M059J (cell line): ENCODE measurements at regions not wholly inside any gene's neighbourhood (a gene's known extent, or its start where the extent isn't known, plus 50 kb on each side); places are given as distances from the start of the nearest gene placed in this dataset.
A peak's percentile ranks its signal among the peaks of the same experiment; 100 is the strongest.

Source experiments
- DNase-seq: peaks from one replicate; pipeline ENCODE4 v3.0.0-alpha.2; 2012; ENCODE audit warnings: low read depth

DNA sequence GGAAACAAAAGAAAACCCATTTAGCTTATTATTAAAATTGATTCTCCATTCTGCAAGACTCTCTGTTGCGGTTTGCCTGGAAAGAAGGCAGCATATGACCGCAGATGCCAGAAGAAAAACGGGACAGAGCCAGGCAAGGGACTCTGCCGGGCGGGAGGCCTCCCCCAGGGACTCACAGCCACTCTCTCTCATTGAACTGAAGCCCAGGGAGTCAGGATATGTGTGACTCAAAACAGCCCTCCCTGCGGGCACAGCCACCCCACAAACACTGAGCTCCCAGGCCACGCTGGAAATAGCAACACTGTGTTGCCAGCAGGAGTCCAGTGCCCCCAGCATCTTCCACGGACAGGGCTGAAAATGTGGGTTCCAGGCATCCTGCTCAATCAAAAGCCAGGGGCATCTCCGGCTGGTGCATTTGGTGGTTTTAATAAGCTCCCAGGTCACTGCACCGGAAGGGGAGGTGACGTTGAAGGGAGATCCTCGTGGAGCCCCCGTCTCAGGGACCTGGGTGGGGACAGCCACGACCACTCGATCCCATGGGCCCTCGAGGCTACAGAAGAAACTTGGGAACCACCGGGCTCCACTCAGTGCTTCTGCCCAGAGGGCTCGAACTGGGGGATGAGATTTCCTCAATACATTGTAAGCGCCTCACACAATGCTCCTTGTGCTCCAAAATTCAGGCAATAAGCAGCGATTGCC lies 624.5 kb downstream of the TBC1D22A start:
- DNase-seq = peak; percentile 53

DNA sequence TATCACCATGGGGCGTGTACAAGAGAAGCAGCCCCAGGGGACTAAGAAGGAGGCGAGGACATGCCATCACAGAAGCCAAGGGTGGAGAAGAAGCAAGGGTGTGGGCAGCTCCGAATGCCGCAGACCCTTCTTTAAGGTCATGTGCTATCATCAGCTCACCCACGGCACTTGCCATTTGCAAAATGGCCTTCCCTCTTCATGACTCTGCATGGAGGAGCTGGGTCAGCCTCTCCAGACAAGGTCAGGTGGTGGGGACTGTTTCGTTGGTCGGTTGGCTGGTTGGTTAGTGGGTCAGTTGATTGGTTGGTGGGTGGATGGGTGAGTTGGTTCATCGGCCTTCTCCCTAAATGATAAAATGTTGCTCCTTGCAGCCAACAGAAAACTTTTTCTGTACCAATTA lies 622.5 kb downstream of the TBC1D22A start:
- no peak for DNase-seq

DNA sequence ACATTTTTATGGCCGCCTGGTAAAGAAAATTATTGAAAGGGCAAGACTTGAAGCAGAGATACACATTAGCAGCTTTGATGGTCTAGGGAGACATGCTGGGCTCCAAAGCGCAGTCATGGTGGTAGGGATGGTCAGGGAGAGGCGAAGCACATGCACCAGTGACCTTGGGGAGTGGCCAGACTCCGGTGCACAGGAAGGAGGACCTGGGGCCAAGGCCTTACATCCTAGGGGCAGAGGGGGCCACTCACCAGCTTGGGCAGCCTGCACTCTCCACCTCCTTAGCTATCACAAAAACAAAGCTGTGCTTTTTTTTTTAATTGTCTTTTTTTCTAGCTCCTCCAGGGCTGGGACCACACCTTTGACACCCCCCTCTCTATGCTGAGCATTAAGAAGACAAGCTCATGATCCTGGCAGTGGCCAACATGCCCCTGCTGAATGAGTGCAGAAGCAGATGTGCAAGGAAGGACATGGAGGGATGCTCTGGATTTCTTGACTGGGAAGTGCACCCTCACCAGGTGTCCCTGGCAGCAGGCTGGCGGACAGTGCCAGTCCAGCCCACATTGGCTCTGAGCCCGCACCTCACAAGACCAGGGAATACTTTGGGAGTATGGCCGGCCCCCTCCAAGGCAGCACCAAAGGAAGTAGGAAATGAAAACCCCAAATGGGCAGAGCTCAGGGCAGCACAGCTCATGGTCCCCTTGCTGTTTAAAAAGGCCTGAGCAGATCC lies 619.9 kb downstream of the TBC1D22A start:
- no peak for DNase-seq

DNA sequence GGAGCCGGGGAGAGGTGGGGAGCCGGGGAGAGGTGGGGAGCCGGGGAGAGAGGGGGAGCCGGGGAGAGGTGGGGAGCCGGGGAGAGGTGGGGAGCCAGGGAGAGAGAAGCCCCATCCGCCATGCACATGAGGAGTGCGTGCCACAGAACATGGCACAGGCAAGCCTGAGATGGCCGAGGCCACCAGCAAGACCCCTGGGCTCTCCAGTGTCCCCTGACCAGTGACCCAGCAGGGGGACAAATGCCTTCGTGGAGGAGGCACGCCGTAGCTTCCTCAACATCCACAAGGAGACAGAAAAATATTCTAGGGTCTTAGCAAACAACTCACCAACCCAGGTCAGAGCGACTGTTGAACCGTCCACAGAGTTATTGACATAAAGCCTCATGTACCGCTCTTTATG lies 618.8 kb downstream of the TBC1D22A start:
- no peak for DNase-seq

GRCh38 chr22:47380692-47381091 lies 618.2 kb downstream of the TBC1D22A start:
- no peak for DNase-seq

DNA sequence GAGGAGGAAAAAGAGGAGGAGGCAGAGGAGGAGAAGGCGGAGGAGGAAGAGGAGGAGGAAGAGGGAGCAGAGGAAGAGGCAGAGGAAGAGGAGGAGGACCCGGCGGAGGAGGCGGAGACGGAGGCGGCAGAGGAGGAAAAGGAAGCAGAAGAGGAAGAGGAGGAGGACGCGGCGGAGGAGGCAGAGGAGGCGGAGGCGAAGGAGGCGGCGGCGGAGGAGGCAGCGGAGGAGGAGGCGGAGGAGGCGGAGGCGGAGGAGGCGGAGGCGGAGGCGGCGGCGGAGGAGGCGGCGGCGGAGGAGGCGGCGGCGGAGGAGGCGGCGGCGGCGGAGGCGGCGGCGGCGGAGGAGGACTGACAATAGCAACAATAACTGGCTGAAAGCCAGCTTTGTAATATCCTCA lies 616.6 kb downstream of the TBC1D22A start:
- DNase-seq = no peak

GRCh38 chr22:47377926-47378560 lies 615.6 kb downstream of the TBC1D22A start:
- DNase-seq = no peak

DNA sequence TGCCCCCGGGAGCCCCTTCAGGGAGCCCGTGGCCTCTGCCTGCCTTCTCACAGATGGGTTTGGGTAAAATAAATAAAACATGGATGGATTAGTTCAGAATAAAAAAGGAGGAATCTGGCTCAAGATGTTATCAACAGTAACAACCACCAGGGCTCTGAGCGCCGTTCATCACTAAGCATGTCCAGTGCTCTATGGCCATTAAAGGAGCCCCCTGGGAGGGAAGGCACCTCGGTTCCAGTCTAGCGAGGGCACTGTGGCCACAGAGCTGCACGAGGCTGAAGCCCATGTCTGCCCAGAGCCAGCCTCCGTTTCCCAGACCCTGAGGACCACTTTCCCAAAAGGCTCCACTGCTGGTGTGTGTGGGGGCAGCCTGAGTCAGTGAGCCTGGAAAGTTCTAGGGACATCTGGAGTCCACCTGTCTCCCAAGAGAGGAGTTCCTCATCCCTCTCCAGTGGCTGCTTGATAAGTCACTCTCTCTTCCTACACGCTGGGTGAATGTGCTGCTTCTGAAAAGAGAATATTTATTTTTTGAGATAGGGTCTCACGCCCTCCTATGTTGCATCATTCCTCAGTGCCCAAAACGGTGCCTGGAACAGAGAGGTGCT lies 614.6 kb downstream of the TBC1D22A start:
- DNase-seq = no peak

- DNase-seq = no peak
These were observed 613.9 kb downstream of the TBC1D22A start for GRCh38 chr22:47376322-47376700.

DNA sequence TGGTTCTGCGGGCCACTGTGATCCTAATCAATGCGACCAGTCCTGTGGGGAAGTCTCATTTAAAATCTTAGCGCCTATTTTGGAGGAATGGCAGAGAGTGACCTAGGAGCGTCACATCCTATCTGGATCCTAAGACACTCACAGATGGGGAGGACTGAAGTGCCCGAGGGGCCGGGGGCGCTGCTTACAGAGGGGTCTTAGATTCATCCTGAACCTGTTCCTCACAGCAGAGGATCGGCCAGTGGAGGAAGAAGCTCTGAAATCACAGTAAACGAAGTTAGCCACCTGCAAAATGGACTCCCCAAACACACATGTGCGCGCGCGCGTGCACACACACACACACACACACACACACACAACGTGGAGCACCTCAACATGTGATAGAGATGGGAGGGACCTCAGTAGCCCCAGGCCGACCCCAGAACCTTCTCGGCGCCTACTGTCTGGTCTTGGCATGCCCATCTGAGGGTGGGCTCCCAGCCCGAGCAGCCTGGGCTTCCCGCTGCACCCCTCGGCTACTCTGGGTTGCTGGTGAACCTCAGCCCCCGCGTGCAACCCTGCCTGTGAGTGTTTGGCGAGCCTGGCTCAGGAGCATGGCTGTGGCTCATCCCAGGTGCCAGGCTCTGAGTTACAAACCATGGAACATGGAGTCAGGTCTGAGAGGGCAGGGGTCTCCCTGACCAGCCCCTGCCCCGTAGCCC lies 613.3 kb downstream of the TBC1D22A start:
- DNase-seq = no peak

DNA sequence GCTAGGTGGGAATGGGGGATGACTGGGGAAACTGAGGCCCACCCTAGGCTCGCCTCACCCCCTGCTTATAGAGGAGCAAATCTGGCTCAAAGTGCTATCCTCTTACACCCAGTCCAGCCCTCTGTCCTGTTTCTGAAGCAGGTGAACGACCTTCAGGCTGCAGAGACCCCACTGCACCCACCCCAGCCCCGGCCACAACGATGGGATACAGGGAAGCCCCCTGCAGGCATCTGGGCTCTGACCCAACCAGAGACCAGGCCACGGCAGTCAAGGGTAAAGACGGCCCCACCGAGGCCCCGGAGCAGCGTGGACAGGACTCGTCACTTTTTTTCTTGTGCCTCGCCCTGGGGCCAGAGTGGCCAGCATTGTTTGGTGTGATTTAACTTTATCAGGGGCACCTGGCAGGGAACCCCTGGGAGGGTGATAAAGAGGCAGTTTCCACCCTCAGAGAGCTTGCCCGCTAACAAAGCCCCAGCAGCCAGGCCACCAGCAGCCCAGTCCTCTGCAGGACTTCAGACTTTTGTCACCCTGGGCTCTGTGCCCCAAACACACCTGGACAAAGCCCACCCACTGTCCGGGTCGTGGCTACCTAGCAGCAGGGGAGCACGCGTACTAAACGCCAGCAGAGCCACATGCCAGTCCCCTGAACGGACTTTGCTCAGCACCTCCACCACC lies 612.6 kb downstream of the TBC1D22A start:
- no peak for DNase-seq

DNA sequence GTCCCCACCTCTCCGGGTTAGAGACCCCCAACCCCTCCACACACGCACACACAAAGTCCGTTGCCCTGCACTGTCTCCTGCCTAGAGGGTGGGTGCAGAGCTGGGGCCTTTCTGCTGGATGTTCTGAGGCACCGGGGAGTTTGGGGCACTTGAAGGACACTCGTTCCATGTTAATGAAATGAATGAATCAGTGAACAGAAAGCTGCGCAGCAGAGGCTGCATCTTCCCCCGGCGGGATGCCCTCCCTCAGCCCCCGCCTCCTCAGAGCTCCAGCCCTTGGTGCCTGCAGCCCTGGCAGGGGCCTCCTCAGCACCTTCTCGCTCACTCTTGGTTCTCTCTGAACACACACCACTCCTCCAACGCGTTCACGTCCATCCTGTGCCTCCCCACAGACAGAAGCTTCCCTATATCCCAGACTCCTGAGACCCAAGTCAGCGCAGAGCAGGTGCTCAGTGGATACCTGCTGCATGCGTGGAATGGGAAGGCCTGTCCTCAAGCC lies 611.9 kb downstream of the TBC1D22A start:
- DNase-seq = no peak

GRCh38 chr22:47373648-47374272 lies 611.3 kb downstream of the TBC1D22A start:
- no peak for DNase-seq

DNA sequence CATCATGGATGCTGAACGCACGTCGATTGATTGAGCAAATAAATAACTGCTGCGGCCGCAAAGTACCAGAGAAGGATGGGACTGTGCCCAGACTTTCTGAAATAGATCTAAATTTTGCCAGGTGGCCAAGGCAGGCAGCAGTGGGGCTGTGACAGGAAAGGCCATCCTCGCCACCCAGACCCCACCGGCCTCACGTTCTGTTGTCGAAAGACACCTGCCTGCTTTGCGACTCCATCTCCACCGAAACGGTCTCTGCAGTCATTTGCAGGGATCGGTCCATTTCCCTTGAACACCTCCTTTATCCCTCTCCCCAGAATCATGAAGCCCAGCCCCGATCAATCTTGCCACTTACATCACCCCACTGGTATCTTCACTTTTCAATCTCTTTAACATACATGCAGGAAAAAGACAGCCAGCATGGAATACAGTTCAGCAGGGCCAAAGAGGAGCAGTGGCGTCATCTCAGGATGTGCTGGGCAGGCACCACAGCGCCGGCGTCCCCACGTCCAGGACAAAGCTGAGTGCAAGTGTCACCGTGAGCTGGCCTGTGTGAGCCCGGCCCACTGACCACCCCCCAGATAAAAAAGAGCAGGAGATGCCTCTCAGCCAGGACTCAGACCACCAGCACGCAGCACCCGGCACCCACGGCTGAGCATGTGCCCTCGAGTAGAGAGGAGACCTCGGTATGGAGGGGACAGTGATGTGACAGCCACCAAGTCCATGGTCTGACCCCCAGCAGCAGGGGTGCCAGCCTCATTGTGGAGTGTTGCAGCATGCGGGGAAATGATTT lies 610.3 kb downstream of the TBC1D22A start:
- DNase-seq = no peak

DNA sequence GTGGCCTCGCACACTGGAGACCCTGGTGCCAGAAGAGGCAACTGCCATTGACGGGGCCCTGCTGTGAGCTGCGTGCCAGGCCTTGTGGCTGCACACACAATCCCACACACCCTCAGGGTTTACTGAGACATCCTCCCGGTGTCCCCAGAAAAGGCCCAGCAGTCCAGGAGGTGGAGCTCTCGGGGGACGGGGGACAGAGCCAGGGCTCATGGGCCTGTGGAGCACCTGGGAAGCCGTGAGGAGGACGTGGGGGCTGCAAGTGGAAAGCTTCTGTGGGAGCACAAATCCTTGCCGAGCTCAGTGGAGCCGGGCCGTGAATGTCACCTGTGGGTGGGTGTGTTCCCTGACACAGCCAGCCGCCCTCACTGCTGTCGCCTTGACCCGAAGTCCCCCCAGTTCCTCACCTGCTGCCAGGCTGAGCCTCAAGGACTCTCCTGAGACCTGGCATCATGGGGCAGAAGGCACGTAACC lies 609.7 kb downstream of the TBC1D22A start:
- DNase-seq = no peak

GRCh38 chr22:47371263-47372090 lies 609.0 kb downstream of the TBC1D22A start:
- no peak for DNase-seq

DNA sequence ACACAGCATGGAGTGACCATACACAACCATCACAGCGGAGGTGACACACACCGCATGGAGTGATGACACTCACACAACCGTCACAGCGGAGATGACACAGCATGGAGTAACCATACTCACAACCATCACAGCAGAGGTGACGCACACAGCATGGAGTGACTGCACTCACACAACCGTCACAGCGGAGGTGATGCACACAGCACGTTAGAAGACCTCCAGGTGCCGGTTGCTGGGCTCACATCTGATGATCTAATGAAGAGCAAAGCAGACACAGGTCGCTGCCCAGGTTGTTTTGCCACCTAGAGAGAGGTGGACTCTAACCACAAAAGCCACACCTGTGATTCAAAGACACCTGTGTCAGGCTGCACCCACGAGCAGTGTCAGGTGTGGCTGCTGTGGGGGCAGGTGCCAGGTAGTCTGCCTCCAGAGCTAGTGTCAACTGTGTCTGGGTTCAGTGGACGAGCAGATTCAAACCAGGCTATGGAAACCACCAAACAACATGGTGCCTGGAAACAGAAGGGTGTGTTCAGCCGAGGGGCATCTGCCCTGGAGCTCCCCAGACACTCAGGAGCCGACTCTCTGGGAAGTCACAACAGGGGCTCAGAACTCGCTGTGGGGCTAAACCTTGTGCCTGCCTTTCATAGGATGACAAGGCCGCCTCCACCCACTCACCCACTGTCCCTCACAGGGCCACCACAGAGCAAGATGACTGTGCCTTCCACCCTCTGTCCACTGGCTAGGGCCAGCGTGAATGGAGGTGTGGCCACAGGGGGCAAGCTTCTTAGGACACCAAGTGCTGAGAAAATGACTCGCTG lies 608.2 kb downstream of the TBC1D22A start:
- DNase-seq = no peak

DNA sequence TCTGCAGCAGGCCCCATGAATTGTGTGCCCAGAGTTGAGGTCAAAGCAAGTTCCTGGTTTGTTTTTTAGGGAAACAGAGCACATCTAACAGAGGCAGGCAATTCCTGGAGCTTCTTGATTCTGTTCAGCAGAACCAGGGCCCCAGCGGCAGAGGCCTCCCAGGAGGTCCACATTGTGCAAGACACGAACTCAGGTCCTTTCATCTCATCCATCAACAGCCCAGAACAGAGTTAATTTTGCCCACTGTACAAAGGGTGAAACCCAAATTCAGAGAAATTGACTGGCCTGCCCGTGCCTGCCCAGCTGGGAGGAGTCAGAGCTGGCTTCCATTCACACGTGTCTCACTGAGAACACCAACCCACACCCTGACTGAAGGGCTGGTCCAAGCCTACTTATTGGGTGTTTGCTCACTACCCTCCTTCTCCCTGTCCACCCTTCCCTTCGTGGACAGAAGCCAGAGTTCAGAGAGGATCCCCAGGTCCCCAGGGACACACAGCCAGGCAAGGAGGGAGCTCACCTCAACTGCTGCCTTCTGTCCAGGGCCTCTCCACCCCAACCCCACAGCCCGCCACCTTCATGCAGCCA lies 607.1 kb downstream of the TBC1D22A start:
- no peak for DNase-seq
